ENCODE measurements at regions not wholly inside any gene's neighbourhood (a gene's known extent, or its start where the extent isn't known, plus 50 kb on each side); places are given as distances from the start of the nearest gene placed in this dataset.

- DNase-seq (ENCODE audit: low read depth in 3 of 3), result no peak
Observed at GRCh38 chr2:151083856-151084795, 177.5 kb downstream of the RBM43 start.

- no peak for DNase-seq (ENCODE audit: low read depth in 3 of 3)
Observed at GRCh38 chr2:151078889-151079288, 182.8 kb downstream of the RBM43 start.

GRCh38 chr2:151071906-151072305 is 189.8 kb downstream of the RBM43 start:
- DNase-seq (ENCODE audit: low read depth in 3 of 3), result no peak

GRCh38 chr2:151071382-151071781 is 190.3 kb downstream of the RBM43 start:
- no peak for DNase-seq (ENCODE audit: low read depth in 3 of 3)

GRCh38 chr2:151070253-151070652 is 191.4 kb downstream of the RBM43 start:
- DNase-seq (ENCODE audit: low read depth in 3 of 3), result no peak

GRCh38 chr2:151067658-151068369 is 193.8 kb downstream of the RBM43 start:
- DNase-seq (ENCODE audit: low read depth in 3 of 3), result no peak

GRCh38 chr2:151063271-151063670 is 198.4 kb downstream of the RBM43 start:
- no peak for DNase-seq (ENCODE audit: low read depth in 3 of 3)

- DNase-seq (ENCODE audit: low read depth in 3 of 3), result no peak
Observed at GRCh38 chr2:151060287-151060686, 201.4 kb downstream of the RBM43 start.

- DNase-seq (ENCODE audit: low read depth in 3 of 3), result no peak
Observed at GRCh38 chr2:151056870-151057269, 204.8 kb downstream of the RBM43 start.

- no peak for DNase-seq (ENCODE audit: low read depth in 3 of 3)
Observed at GRCh38 chr2:151053661-151053990, 208.0 kb downstream of the RBM43 start.

GRCh38 chr2:151052850-151053660 is 208.6 kb downstream of the RBM43 start:
- DNase-seq (ENCODE audit: low read depth in 3 of 3), result no peak

GRCh38 chr2:151051574-151052220 is 210.0 kb downstream of the RBM43 start:
- DNase-seq (ENCODE audit: low read depth in 3 of 3), result peak in 2 of 3 experiments; percentile 4 to 5

GRCh38 chr2:151049746-151050145 is 211.9 kb downstream of the RBM43 start:
- no peak for DNase-seq (ENCODE audit: low read depth in 3 of 3)

- DNase-seq (ENCODE audit: low read depth in 3 of 3), result no peak
Observed at GRCh38 chr2:151048331-151049054, 213.2 kb downstream of the RBM43 start.

- DNase-seq (ENCODE audit: low read depth in 3 of 3), result no peak
Observed at GRCh38 chr2:151043484-151043883, 218.2 kb downstream of the RBM43 start.

GRCh38 chr2:151042964-151043363 is 218.7 kb downstream of the RBM43 start:
- DNase-seq (ENCODE audit: low read depth in 3 of 3), result no peak

- DNase-seq (ENCODE audit: low read depth in 3 of 3), result no peak
Observed at GRCh38 chr2:151040039-151040438, 221.6 kb downstream of the RBM43 start.

- no peak for DNase-seq (ENCODE audit: low read depth in 3 of 3)
Observed at GRCh38 chr2:151038516-151038915, 223.1 kb downstream of the RBM43 start.

- DNase-seq (ENCODE audit: low read depth in 3 of 3), result no peak
Observed at GRCh38 chr2:151037434-151037833, 224.2 kb downstream of the RBM43 start.

- DNase-seq (ENCODE audit: low read depth in 3 of 3), result no peak
Observed at GRCh38 chr2:151033271-151034248, 228.1 kb downstream of the RBM43 start.

All from stimulated activated CD4-positive, alpha-beta T cell treated with anti-CD3 and anti-CD28 coated beads, TNF-alpha, amount 100 ng/mL, for 24 hours (primary cell).